Sigmoid colon (tissue), 6 donors: ENCODE measurements at regions not wholly inside any gene's neighbourhood (a gene's known extent, or its start where the extent isn't known, plus 50 kb on each side); places are given as distances from the start of the nearest gene placed in this dataset.

Experiments
- DNase-seq: peaks from one replicate; pipeline ENCODE4 v3.0.0-alpha.2; 2019
- H3K27ac ChIP-seq, 4 donors: fragments of 200-600 bp; sonication (generic); one replicate each; pipeline ENCODE4 v1.5.1; 2016 to 2019; ENCODE audit warnings: mild to moderate bottlenecking in 1 of 4
- H3K27me3 ChIP-seq, 3 donors: fragments of 200-600 bp; sonication (generic); one replicate each; pipeline ENCODE4 v1.5.1; 2019; ENCODE audit warnings: mild to moderate bottlenecking in 1 of 3
- H3K36me3 ChIP-seq, 4 donors: fragments of 200-600 bp; sonication (generic); one replicate each; pipeline ENCODE4 v1.5.1; 2016 to 2019
- H3K4me1 ChIP-seq, 4 donors: fragments of 200-600 bp; sonication (generic); one replicate each; pipeline ENCODE4 v1.5.1; 2017 to 2019
- H3K4me3 ChIP-seq, 4 donors: fragments of 200-600 bp; sonication (generic); one replicate each; pipeline ENCODE4 v1.5.1; 2017 to 2019; ENCODE audit warnings: mild to moderate bottlenecking in 2 of 4, moderate library complexity in 1 of 4
- H3K9me3 ChIP-seq, 4 donors: fragments of 200-600 bp in 3 of 4; sonication (generic) in 3 of 4; one replicate each; pipeline versions ENCODE4 v1.5.1 to v1.6.1; 2013 to 2019
- EP300 ChIP-seq, 4 donors: sonication (generic); formaldehyde crosslinking; IDR thresholded peaks; one replicate each; pipeline ENCODE4 v1.6.1; 2017; ENCODE audit warnings: antibody characterized with exemption in 4 of 4
- POLR2A ChIP-seq, 2 donors: fragments of 450-650 bp; IDR thresholded peaks; one replicate each; pipeline ENCODE4 v1.6.1; 2016; ENCODE audit warnings: antibody characterized with exemption in 2 of 2, mild to moderate bottlenecking in 2 of 2, moderate library complexity in 2 of 2
- POLR2AphosphoS5 ChIP-seq, 4 donors: sonication (generic); formaldehyde crosslinking; IDR thresholded peaks; one replicate each; pipeline ENCODE4 v1.6.1; 2017; ENCODE audit warnings: antibody characterized with exemption in 4 of 4
- WGBS, 2 donors: extraction: QIAGEN DNeasy Blood & Tissue Kit; methylation state at CpG; one replicate each; pipeline ENCODE4 v1.1.7; 2013; 5-methylcytosine and 5-hydroxymethylcytosine counted together
- intact Hi-C: fragments of 100-400 bp; cut with DNase I; formaldehyde crosslinking; loops from one replicate; pipeline ENCODE4 v1.15.1; 2023
- TF ChIP-seq, protein P1 (sequence below), 4 experiments: fragments of 450-650 bp in 3 of 4; fragments of 200-600 bp in 1 of 4; IDR thresholded peaks; one replicate each; pipeline ENCODE4 v1.5.1; 2016 to 2019; ENCODE audit warnings: antibody characterized with exemption in 4 of 4, mild to moderate bottlenecking in 3 of 4, moderate library complexity in 2 of 4
- donor health status: healthy with polysubstance abuse.
- donor health status: healthy.

- intact Hi-C loops = no loop called here
- TF ChIP-seq, protein P1, sequence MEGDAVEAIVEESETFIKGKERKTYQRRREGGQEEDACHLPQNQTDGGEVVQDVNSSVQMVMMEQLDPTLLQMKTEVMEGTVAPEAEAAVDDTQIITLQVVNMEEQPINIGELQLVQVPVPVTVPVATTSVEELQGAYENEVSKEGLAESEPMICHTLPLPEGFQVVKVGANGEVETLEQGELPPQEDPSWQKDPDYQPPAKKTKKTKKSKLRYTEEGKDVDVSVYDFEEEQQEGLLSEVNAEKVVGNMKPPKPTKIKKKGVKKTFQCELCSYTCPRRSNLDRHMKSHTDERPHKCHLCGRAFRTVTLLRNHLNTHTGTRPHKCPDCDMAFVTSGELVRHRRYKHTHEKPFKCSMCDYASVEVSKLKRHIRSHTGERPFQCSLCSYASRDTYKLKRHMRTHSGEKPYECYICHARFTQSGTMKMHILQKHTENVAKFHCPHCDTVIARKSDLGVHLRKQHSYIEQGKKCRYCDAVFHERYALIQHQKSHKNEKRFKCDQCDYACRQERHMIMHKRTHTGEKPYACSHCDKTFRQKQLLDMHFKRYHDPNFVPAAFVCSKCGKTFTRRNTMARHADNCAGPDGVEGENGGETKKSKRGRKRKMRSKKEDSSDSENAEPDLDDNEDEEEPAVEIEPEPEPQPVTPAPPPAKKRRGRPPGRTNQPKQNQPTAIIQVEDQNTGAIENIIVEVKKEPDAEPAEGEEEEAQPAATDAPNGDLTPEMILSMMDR (IDR thresholded peaks at IDR 0.05) = no peak
- TF ChIP-seq POLR2AphosphoS5 (IDR thresholded peaks at IDR 0.05) = no peak
- TF ChIP-seq POLR2A (IDR thresholded peaks at IDR 0.05) = no peak
- no peak for TF ChIP-seq EP300 (IDR thresholded peaks at IDR 0.05)
- H3K36me3 ChIP-seq = no peaks in the 10 kb centered on the region
- H3K9me3 ChIP-seq = no peaks in the 10 kb centered on the region
- DNase-seq = no peak
- H3K27ac ChIP-seq = no peak overlapping the region
- H3K4me1 ChIP-seq = peaks cover 0 to 21% (median 0%) of the 10 kb centered on the region in 4 donors
- H3K4me3 ChIP-seq = no peak overlapping the region
- 73 to 84% methylated on average over 9 of the region's 9 CpGs for WGBS, 2 donors
- no peaks in the 10 kb centered on the region for H3K27me3 ChIP-seq
Measured at GRCh38 chr6:3627501-3627900, 124.0 kb downstream of the PXDC1 start.

DNA sequence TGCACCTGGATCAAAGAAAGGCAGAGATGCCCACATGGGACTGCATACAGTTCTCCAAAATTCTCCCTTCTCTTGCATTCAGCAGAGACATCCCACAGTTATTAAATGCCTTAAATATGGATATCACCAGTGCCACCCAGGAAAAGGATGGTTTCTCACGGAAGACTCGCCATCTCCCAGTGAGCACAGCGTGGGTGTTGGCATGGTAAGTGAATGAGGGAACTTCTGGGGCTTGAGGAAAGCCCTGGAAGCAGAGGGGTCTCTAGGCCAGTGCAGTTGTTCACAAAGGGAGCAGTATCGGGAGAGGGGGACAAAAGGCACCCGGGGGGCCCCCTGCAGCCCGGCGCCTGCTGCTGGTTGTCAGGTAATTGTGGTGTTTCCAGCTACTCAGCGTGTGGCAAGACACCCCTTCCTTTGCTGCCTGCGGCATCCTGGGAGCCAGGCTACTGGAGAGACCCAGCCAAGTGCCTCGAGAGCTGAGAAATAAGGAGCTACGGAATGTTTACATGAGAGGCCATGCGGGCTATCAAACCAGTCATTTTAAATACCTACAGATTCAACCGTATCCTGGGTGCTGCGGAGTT, 125.4 kb downstream of the PXDC1 start:
- Histone ChIP-seq H3K36me3 (no peaks in the 10 kb centered on the region), H3K27ac (no peak overlapping the region), H3K9me3 (no peaks in the 10 kb centered on the region), H3K4me1 (peaks cover 0 to 9% (median 0%) of the 10 kb centered on the region in 4 donors), H3K27me3 (no peaks in the 10 kb centered on the region), H3K4me3 (no peak overlapping the region)
- TF ChIP-seq POLR2A (IDR thresholded peaks at IDR 0.05) (no peak), POLR2AphosphoS5 (IDR thresholded peaks at IDR 0.05) (no peak), EP300 (IDR thresholded peaks at IDR 0.05) (no peak)
- TF ChIP-seq, protein P1 (IDR thresholded peaks at IDR 0.05) = no peak
- 71 to 84% methylated on average over 14 of the region's 14 CpGs for WGBS, 2 donors
- DNase-seq = no peak
- intact Hi-C loops = no loop called here

DNA sequence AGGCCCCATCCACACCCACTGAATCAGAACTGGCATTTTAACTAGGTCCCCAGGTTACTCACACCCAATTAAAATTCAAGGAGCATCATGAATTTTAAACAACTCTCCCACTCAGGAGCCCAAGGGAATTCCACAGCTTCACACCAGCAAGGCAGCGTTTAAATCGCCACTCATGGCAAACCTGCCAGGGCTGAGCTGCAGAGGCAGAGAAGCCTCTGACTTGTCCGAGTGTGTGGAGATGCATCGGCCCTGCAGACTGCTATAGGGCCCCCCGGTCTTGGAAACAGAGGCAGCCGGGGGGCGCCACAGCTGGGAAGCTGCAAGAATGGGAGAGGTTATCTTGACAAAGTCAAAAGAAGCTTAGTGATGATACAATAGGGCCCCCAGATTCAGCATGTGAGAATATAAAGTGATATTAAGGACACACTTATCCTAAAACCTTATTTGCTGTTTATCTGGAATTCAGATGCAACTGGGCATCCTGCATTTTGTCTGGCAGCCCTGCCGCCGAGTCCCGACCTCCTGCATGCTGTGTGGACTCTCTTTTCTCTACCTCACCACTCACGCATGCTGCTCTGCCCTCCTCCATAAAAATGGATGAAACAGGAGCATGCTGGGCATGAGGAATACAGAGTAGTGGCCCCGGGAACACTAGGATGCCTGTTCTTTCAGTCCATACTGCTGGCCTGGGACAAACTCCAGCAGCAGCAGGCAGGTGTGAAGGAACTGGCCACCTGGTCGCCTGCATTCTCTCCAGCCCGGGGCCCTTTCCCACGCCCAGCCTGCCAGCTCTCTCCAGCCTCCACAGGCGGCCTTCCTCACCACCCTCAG, 126.1 kb downstream of the PXDC1 start:
- WGBS, 2 donors = 78 to 83% methylated on average over 16 of the region's 16 CpGs
- no peaks in the 10 kb centered on the region for H3K9me3 ChIP-seq
- DNase-seq = no peak
- no peak overlapping the region for H3K27ac ChIP-seq
- H3K4me1 ChIP-seq = peaks cover 0 to 8% (median 0%) of the 10 kb centered on the region in 4 donors
- H3K27me3 ChIP-seq = no peaks in the 10 kb centered on the region
- no peak for TF ChIP-seq POLR2A (IDR thresholded peaks at IDR 0.05)
- TF ChIP-seq EP300 (IDR thresholded peaks at IDR 0.05) = no peak
- no peak for TF ChIP-seq POLR2AphosphoS5 (IDR thresholded peaks at IDR 0.05)
- TF ChIP-seq, protein P1 (IDR thresholded peaks at IDR 0.05) = no peak
- intact Hi-C loops = no loop called here
- H3K36me3 ChIP-seq = no peaks in the 10 kb centered on the region
- H3K4me3 ChIP-seq = no peak overlapping the region

DNA sequence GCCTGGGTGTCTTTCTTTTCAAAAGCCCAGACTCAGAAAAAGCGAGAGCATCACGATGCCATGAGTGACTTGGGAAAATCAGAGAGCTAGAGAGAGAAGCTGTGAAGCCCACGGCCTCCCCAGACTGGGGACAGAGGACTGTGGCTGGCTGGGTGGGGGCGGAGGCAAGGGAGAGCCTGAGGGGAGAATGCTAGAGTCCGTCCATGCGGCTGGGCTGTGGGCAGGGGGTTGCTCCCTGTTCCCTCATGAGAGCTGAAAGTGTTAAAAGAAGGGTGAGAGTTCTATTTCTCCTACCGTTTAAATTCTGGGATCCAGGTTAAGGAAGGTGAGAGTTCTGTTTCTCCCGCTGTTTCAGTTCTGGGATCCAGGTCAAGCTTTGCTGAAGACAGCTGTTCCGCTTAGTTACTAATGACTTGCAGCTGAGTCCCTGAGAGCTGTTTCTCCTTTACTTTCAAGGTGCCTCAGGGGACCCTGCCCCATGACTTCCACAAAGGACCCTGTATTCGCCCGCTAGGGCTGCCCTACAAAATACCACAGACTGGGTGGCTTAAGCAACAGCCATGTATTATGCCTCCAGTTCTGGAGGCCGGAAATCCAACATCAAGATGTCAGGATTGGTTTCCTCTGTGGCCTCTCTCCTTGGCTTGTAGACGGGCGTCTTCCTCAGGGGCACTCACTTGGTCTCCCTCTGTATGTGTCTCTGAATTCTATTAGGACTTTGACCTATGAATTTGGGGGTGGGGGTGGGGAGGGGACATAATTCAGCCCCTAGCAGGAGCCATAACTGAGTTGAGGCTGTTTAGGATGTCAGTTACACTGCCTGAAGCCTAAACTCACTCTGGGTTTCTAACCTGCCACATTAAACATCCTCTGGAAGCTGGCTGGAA, 127.0 kb downstream of the PXDC1 start:
- Histone ChIP-seq H3K9me3 (no peaks in the 10 kb centered on the region), H3K27me3 (no peaks in the 10 kb centered on the region), H3K36me3 (no peaks in the 10 kb centered on the region), H3K27ac (no peak overlapping the region), H3K4me1 (peaks cover 0 to 8% (median 0%) of the 10 kb centered on the region in 4 donors), H3K4me3 (no peak overlapping the region)
- DNase-seq = no peak
- 85 to 86% methylated on average over 14 of the region's 14 CpGs for WGBS, 2 donors
- TF ChIP-seq POLR2A (IDR thresholded peaks at IDR 0.05) = no peak
- intact Hi-C loops = no loop called here
